Astrocyte (in vitro differentiated cells and primary cell): ENCODE measurements at regions not wholly inside any gene's neighbourhood (a gene's known extent, or its start where the extent isn't known, plus 50 kb on each side); places are given as distances from the start of the nearest gene placed in this dataset.
"Not testable (repeated sequence)": the region's sequence is repeated elsewhere in the genome, so short reads cannot be mapped to it uniquely, and the experiment has no call there.

Experiments used
- DNase-seq: peaks from one replicate; pipeline ENCODE4 v3.0.0-alpha.2; 2010; ENCODE audit warnings: low read depth
- FAIRE-seq: peaks from 2 replicates; lab custom pipeline; 2011; peaks lifted over from hg19 to GRCh38; lab: Jason Lieb, UNC
- H2AFZ ChIP-seq: 2 replicates; pipeline ENCODE4 v1.6.0; 2012; ENCODE audit warnings: low read depth, low read length, inconsistent platforms
- H3K27ac ChIP-seq: 2 replicates; pipeline ENCODE4 v1.5.1; 2011; ENCODE audit warnings: low read depth, low read length, inconsistent platforms
- H3K27me3 ChIP-seq: 2 replicates; pipeline ENCODE4 v1.6.0; 2011; ENCODE audit warnings: low read length, inconsistent platforms; ENCODE audit not compliant: insufficient read depth
- H3K36me3 ChIP-seq: 2 replicates; pipeline ENCODE4 v1.5.1; 2011; ENCODE audit warnings: low read length, inconsistent platforms; ENCODE audit not compliant: insufficient read depth
- H3K4me1 ChIP-seq: 2 replicates; pipeline ENCODE4 v1.5.1; 2011; ENCODE audit warnings: low read length, inconsistent platforms; ENCODE audit not compliant: insufficient read depth
- H3K4me2 ChIP-seq: 2 replicates; pipeline ENCODE4 v1.6.0; 2012; ENCODE audit warnings: low read length, inconsistent platforms
- H3K4me3 ChIP-seq: 2 replicates; pipeline ENCODE4 v1.5.1; 2011; ENCODE audit warnings: low read depth, mild to moderate bottlenecking, low read length, inconsistent platforms; ENCODE audit not compliant: insufficient read depth
- H3K79me2 ChIP-seq: 2 replicates; pipeline ENCODE4 v1.6.0; 2012; ENCODE audit warnings: mild to moderate bottlenecking, low read length, inconsistent platforms; ENCODE audit not compliant: insufficient read depth
- H3K9ac ChIP-seq: 2 replicates; pipeline ENCODE4 v1.6.0; 2012; ENCODE audit warnings: mild to moderate bottlenecking, low read length, inconsistent platforms
- H3K9me3 ChIP-seq: 2 replicates; pipeline ENCODE4 v1.5.1; 2012; ENCODE audit warnings: low read depth, mild to moderate bottlenecking, low read length, inconsistent platforms; ENCODE audit not compliant: insufficient read depth
- H4K20me1 ChIP-seq: 2 replicates; pipeline ENCODE4 v1.6.0; 2012; ENCODE audit warnings: low read length, inconsistent platforms; ENCODE audit not compliant: insufficient read depth
- H3K27ac Mint-ChIP-seq: one replicate; pipeline ENCODE4 v1.8.0; 2021; ENCODE audit warnings: mild to moderate bottlenecking, mixed read lengths; ENCODE audit not compliant: unreplicated experiment
- H3K27me3 Mint-ChIP-seq: one replicate; pipeline ENCODE4 v1.8.0; 2021; ENCODE audit warnings: low read depth, mixed read lengths; ENCODE audit not compliant: unreplicated experiment
- H3K36me3 Mint-ChIP-seq: one replicate; pipeline ENCODE4 v1.8.0; 2021; ENCODE audit warnings: low read depth, mixed read lengths; ENCODE audit not compliant: unreplicated experiment
- H3K4me1 Mint-ChIP-seq: one replicate; pipeline ENCODE4 v1.8.0; 2021; ENCODE audit warnings: low read depth, mixed read lengths; ENCODE audit not compliant: unreplicated experiment
- H3K4me3 Mint-ChIP-seq: one replicate; pipeline ENCODE4 v1.8.0; 2021; ENCODE audit warnings: mild to moderate bottlenecking, moderate library complexity, mixed read lengths; ENCODE audit not compliant: unreplicated experiment
- H3K9me3 Mint-ChIP-seq: one replicate; pipeline ENCODE4 v1.8.0; 2021; ENCODE audit warnings: mild to moderate bottlenecking, mixed read lengths; ENCODE audit not compliant: unreplicated experiment
- EZH2 ChIP-seq: IDR thresholded peaks from 2 replicates; pipeline ENCODE4 v1.6.1; 2012; ENCODE audit warnings: mild to moderate bottlenecking, low read length, inconsistent platforms; ENCODE audit not compliant: insufficient read depth
- TF ChIP-seq, protein P1 (sequence below): IDR thresholded peaks from 2 replicates; pipeline ENCODE4 v1.5.1; 2011; ENCODE audit warnings: low read depth, mild to moderate bottlenecking, inconsistent platforms, low read length, moderate library complexity; ENCODE audit not compliant: insufficient read depth

DNA sequence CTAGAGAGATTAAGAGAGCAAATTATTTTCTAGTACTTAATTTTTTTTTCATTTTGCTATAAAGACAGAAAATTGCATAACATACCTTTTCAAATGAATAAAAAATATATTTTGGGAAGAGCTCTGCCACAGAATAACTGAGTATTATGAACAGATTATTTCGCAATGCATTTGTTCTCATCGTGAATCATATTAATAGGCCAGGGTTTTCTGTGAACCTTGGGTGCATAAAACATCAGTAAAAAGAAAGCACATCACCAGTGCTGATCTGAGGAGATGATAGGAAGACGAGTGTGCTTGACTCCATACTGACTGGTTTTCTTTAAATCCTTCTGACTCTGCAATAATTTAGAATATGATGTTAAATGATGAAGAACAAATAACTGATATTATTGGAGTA lies 409.1 kb downstream of the CPS1 start:
- no peak for FAIRE-seq
- TF ChIP-seq, protein P1, sequence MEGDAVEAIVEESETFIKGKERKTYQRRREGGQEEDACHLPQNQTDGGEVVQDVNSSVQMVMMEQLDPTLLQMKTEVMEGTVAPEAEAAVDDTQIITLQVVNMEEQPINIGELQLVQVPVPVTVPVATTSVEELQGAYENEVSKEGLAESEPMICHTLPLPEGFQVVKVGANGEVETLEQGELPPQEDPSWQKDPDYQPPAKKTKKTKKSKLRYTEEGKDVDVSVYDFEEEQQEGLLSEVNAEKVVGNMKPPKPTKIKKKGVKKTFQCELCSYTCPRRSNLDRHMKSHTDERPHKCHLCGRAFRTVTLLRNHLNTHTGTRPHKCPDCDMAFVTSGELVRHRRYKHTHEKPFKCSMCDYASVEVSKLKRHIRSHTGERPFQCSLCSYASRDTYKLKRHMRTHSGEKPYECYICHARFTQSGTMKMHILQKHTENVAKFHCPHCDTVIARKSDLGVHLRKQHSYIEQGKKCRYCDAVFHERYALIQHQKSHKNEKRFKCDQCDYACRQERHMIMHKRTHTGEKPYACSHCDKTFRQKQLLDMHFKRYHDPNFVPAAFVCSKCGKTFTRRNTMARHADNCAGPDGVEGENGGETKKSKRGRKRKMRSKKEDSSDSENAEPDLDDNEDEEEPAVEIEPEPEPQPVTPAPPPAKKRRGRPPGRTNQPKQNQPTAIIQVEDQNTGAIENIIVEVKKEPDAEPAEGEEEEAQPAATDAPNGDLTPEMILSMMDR, result no peak
- TF ChIP-seq EZH2, result no peak

DNA sequence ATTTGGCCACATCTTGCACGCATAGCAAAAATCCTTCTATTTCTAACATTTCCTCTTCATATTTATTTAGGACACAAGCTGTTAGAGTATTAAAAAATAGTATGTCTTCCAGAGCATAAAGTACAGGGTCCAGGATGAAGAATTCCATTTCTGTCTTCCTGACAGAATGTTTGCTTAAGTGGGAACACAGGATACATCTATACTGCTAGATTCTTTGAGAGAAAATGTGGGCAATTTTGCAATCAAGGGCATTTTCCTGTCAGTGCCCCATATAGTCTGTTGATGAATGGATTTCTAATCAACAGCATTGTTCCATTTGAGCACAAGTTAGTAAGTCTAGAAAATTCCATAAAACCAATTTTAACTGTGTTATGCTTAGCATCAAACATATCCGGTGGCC lies 409.9 kb downstream of the CPS1 start:
- FAIRE-seq (no peak), DNase-seq (no peak)
- TF ChIP-seq EZH2, result no peak
- TF ChIP-seq, protein P1, result no peak
- Histone ChIP-seq H3K36me3 (no peaks in the 10 kb centered on the region), H3K27me3 (no peaks in the 10 kb centered on the region), H3K79me2 (no peaks in the 10 kb centered on the region), H2AFZ (no peak overlapping the region), H3K9me3 (no peaks in the 10 kb centered on the region), H4K20me1 (no peaks in the 10 kb centered on the region), H3K4me3 (no peak overlapping the region), H3K4me2 (no peak overlapping the region), H3K4me1 (no peaks in the 10 kb centered on the region), H3K27ac (no peak overlapping the region), H3K9ac (no peak overlapping the region)
- Mint-ChIP-seq H3K27ac (no peak overlapping the region), H3K9me3 (no peaks in the 10 kb centered on the region), H3K4me3 (no peak overlapping the region), H3K4me1 (peaks cover 4% of the 10 kb centered on the region), H3K36me3 (no peaks in the 10 kb centered on the region), H3K27me3 (no peaks in the 10 kb centered on the region)

More for the DNA sequence above, 409.1 kb downstream of the CPS1 start:
- H3K79me2 ChIP-seq, result no peaks in the 10 kb centered on the region
- no peaks in the 10 kb centered on the region for H4K20me1 ChIP-seq
- Mint-ChIP-seq H3K27me3 (no peaks in the 10 kb centered on the region), H3K27ac (no peak overlapping the region), H3K4me1 (peaks cover 9% of the 10 kb centered on the region), H3K36me3 (no peaks in the 10 kb centered on the region), H3K9me3 (no peaks in the 10 kb centered on the region), H3K4me3 (no peak overlapping the region)
- no peaks in the 10 kb centered on the region for H3K9me3 ChIP-seq
- H3K27me3 ChIP-seq, result no peaks in the 10 kb centered on the region
- H3K4me1 ChIP-seq, result no peaks in the 10 kb centered on the region
- no peaks in the 10 kb centered on the region for H3K36me3 ChIP-seq
- H3K4me3 ChIP-seq, result no peak overlapping the region
- no peak overlapping the region for H3K4me2 ChIP-seq
- H2AFZ ChIP-seq, result no peak overlapping the region
- H3K27ac ChIP-seq, result no peak overlapping the region
- no peak overlapping the region for H3K9ac ChIP-seq
- no peak for DNase-seq

DNA sequence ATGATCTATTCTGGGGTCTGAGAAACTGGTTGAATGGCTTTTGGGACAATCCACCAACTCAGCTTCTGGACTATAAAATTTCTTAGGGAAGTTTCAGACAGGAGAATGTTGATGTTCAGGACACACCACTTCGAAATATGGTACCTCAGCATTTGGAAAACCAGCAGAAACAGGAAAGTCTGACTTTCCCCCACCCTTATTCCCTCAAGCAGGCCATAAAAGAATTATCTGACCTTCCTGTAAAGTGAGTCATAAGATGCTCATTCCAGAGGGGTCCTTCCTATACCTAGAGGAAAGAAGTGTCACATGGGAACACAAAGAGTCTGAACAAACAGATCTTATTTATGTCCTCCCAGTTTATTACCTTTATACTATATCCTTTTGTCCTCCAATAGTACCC lies 415.0 kb downstream of the CPS1 start:
- FAIRE-seq, result no peak

DNA sequence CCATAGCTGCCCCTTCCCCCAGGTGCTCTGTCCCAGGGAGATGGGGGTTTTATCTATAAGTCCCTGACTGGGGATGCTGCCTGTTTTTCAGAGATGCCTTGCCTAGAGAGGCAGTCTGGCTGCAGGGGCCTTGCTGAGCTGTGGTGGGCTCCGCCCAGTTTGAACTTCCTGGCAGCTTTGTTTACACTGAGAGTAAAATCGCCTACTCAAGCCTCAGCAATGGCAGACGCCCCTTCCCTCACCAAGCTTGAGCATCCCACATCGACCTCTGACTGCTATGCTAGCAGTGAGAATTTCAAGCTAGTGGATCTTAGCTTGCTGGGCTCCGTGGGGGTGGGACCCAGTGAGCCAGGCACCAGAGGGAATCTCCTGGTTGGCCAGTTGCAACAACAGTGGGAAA lies 430.4 kb downstream of the CPS1 start:
- H2AFZ ChIP-seq, DNase-seq, FAIRE-seq: not testable (repeated sequence)

More for the DNA sequence above, 415.0 kb downstream of the CPS1 start:
- Mint-ChIP-seq H3K4me1 (no peaks in the 10 kb centered on the region), H3K4me3 (no peak overlapping the region), H3K27me3 (no peaks in the 10 kb centered on the region), H3K9me3 (no peaks in the 10 kb centered on the region), H3K27ac (no peak overlapping the region), H3K36me3 (no peaks in the 10 kb centered on the region)
- TF ChIP-seq EZH2, result no peak
- TF ChIP-seq, protein P1, result no peak
- Histone ChIP-seq H3K27ac (no peak overlapping the region), H3K9ac (no peak overlapping the region), H4K20me1 (no peaks in the 10 kb centered on the region), H3K9me3 (no peaks in the 10 kb centered on the region), H3K4me3 (no peak overlapping the region), H3K36me3 (no peaks in the 10 kb centered on the region), H3K27me3 (no peaks in the 10 kb centered on the region), H3K79me2 (no peaks in the 10 kb centered on the region), H3K4me2 (no peak overlapping the region), H2AFZ (no peak overlapping the region), H3K4me1 (no peaks in the 10 kb centered on the region)
- no peak for DNase-seq

More for the DNA sequence above, 430.4 kb downstream of the CPS1 start:
- not testable (repeated sequence) for H3K4me3 ChIP-seq, H3K4me1 ChIP-seq, H3K4me3 Mint-ChIP-seq, H3K27me3 Mint-ChIP-seq, H4K20me1 ChIP-seq, H3K9me3 Mint-ChIP-seq, H3K9ac ChIP-seq, H3K4me2 ChIP-seq, H3K36me3 ChIP-seq, H3K9me3 ChIP-seq, H3K36me3 Mint-ChIP-seq, H3K79me2 ChIP-seq, H3K27ac ChIP-seq, H3K27ac Mint-ChIP-seq, H3K27me3 ChIP-seq, H3K4me1 Mint-ChIP-seq
